GM12891 (cell line): ENCODE measurements at regions not wholly inside any gene's neighbourhood (a gene's known extent, or its start where the extent isn't known, plus 50 kb on each side); places are given as distances from the start of the nearest gene placed in this dataset.

ENCODE experiments used
- PAX5 ChIP-seq: IDR thresholded peaks from 2 replicates; pipeline ENCODE4 v1.6.1; 2011; ENCODE audit warnings: low read length, moderate library complexity, mild to moderate bottlenecking; ENCODE audit not compliant: insufficient read depth, severe bottlenecking
- POLR2A ChIP-seq: IDR thresholded peaks from 2 replicates; pipeline ENCODE4 v1.6.1; 2011; ENCODE audit warnings: low read depth, low read length, control low read depth
- POLR2AphosphoS5 ChIP-seq: IDR thresholded peaks from 2 replicates; pipeline ENCODE4 v1.6.1; 2011; ENCODE audit warnings: low read depth, low read length, control low read depth
- SPI1 ChIP-seq: IDR thresholded peaks from 2 replicates; pipeline ENCODE4 v1.6.1; 2011; ENCODE audit warnings: low read depth, low read length, control low read depth
- TAF1 ChIP-seq: IDR thresholded peaks from 2 replicates; pipeline ENCODE4 v1.6.1; 2011; ENCODE audit warnings: low read depth, low read length, control low read depth

GRCh38 chr3:150116196-150116595 lies 145.5 kb upstream of the PFN2 start:
- TF ChIP-seq TAF1 (no peak), POLR2A (no peak), POLR2AphosphoS5 (no peak), PAX5 (no peak), SPI1 (no peak)
